ENCODE measurements at regions not wholly inside any gene's neighbourhood (a gene's known extent, or its start where the extent isn't known, plus 50 kb on each side); places are given as distances from the start of the nearest gene placed in this dataset.

DNA sequence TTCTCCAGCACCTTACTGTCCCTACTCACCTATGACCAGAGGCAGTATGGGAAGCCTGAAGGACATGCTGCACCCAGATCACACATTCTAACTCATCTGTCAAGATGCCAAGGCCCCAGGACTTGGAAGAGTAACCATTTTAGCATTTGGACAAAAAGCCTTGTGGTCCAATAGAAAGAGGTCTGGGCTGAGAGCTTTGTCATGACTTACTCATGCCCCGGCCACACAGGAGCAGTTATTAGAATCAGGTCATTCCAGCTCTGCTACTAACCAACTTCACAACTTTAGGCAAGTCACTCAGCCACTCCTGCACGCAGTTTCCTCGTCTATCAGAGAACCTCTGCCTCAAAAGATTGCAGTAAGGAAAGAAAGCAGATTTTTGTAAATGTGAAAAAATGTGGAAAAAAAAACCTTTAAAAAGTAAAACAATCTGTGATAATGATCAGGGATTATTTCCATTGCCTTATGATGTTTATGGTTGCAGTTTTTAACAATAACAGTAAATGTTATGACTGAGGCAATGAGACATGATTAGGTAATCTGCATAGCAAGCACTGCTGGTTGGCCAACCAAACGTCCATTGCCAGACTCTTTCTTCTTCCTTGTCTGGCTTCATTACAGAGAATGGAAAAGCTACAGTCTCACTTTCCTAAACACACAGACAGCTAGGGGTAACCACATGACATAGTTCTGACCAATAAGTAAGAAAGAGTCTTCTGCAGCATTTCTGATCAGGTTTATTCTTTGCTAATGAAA is 255.4 kb upstream of the CHAC2 start:
- no peaks in the 10 kb centered on the region for H3K9me3 ChIP-seq (ENCODE audit: low read depth)
- H3K79me2 ChIP-seq: no peaks in the 10 kb centered on the region
- no peak overlapping the region for H2AFZ ChIP-seq
- H3K9me2 ChIP-seq (replicated peaks; ENCODE audit: insufficient read depth): no peaks in the 10 kb centered on the region
- no peak for TF ChIP-seq CTCF (IDR thresholded peaks at IDR 0.05; ENCODE audit: poor library complexity)
- TF ChIP-seq EZH2phosphoT487 (IDR thresholded peaks at IDR 0.05; ENCODE audit: low read depth, severe bottlenecking, unreplicated experiment): no peak
- TF ChIP-seq EZH2 (IDR thresholded peaks at IDR 0.05; ENCODE audit: borderline replicate concordance): no peak
- H3K4me3 ChIP-seq: no peak overlapping the region
- no peaks in the 10 kb centered on the region for H3K4me1 ChIP-seq (ENCODE audit: insufficient read depth)
- H3K27me3 ChIP-seq: no peaks in the 10 kb centered on the region
- H3K4me2 ChIP-seq: no peak overlapping the region
- H4K20me1 ChIP-seq (ENCODE audit: insufficient read depth, poor library complexity, severe bottlenecking): no peaks in the 10 kb centered on the region
- WGBS (ENCODE audit: low lambda C conversion rate, missing lambda C conversion rate): 67% methylated on average over 4 of the region's 4 CpGs
- no peak overlapping the region for H3K27ac ChIP-seq
- no peaks in the 10 kb centered on the region for H3K36me3 ChIP-seq (replicated peaks; ENCODE audit: insufficient read depth, low read depth)
- DNase-seq (ENCODE audit: low spot score): no peak

DNA sequence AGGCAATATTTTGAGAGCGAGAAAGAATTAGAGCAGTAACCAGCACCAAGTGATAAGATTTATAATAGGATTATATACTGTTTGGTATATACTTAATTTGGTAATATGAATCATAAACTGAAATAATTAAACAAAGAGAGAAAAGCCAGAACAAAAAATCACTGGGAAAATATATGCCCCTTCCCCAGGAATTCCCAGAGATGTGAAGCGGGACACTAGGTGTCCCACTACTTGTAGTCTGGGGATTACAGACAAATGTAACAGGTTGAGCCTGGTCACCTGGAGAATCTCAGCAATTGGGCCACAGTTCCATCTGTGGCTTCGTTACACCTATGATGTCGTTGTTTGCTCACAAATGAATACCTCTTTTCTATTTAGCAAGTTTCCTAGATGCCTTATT is 256.1 kb upstream of the CHAC2 start:
- Histone ChIP-seq H2AFZ (no peak overlapping the region), H4K20me1 (ENCODE audit: insufficient read depth, poor library complexity, severe bottlenecking) (no peaks in the 10 kb centered on the region), H3K27me3 (no peaks in the 10 kb centered on the region), H3K36me3 (replicated peaks; ENCODE audit: insufficient read depth, low read depth) (no peaks in the 10 kb centered on the region), H3K27ac (no peak overlapping the region), H3K9me2 (replicated peaks; ENCODE audit: insufficient read depth) (no peaks in the 10 kb centered on the region), H3K4me3 (no peak overlapping the region), H3K9me3 (ENCODE audit: low read depth) (no peaks in the 10 kb centered on the region), H3K79me2 (no peaks in the 10 kb centered on the region), H3K4me2 (no peak overlapping the region), H3K4me1 (ENCODE audit: insufficient read depth) (no peaks in the 10 kb centered on the region)
- no peak for TF ChIP-seq CTCF (IDR thresholded peaks at IDR 0.05; ENCODE audit: poor library complexity)
- no peak for TF ChIP-seq EZH2phosphoT487 (IDR thresholded peaks at IDR 0.05; ENCODE audit: low read depth, severe bottlenecking, unreplicated experiment)
- no peak for TF ChIP-seq EZH2 (IDR thresholded peaks at IDR 0.05; ENCODE audit: borderline replicate concordance)
- WGBS (ENCODE audit: low lambda C conversion rate, missing lambda C conversion rate): 95% methylated on average over 4 of the region's 4 CpGs
- DNase-seq (ENCODE audit: low spot score): no peak

- no peaks in the 10 kb centered on the region for H3K27me3 ChIP-seq
- no peak overlapping the region for H3K4me2 ChIP-seq
- H3K4me1 ChIP-seq (ENCODE audit: insufficient read depth): no peaks in the 10 kb centered on the region
- no peaks in the 10 kb centered on the region for H3K9me2 ChIP-seq (replicated peaks; ENCODE audit: insufficient read depth)
- no peaks in the 10 kb centered on the region for H3K36me3 ChIP-seq (replicated peaks; ENCODE audit: insufficient read depth, low read depth)
- H2AFZ ChIP-seq: no peak overlapping the region
- no peak overlapping the region for H3K4me3 ChIP-seq
- no peaks in the 10 kb centered on the region for H4K20me1 ChIP-seq (ENCODE audit: insufficient read depth, poor library complexity, severe bottlenecking)
- no peak overlapping the region for H3K27ac ChIP-seq
- H3K9me3 ChIP-seq (ENCODE audit: low read depth): no peaks in the 10 kb centered on the region
- 63% methylated on average over 4 of the region's 4 CpGs for WGBS (ENCODE audit: low lambda C conversion rate, missing lambda C conversion rate)
- H3K79me2 ChIP-seq: no peaks in the 10 kb centered on the region
- no peak for DNase-seq (ENCODE audit: low spot score)
- no peak for TF ChIP-seq EZH2phosphoT487 (IDR thresholded peaks at IDR 0.05; ENCODE audit: low read depth, severe bottlenecking, unreplicated experiment)
- TF ChIP-seq EZH2 (IDR thresholded peaks at IDR 0.05; ENCODE audit: borderline replicate concordance): no peak
- TF ChIP-seq CTCF (IDR thresholded peaks at IDR 0.05; ENCODE audit: poor library complexity): no peak
Observed at GRCh38 chr2:53510401-53510800, 257.2 kb upstream of the CHAC2 start.
